Fibroblast of lung (primary cell): ENCODE measurements at regions not wholly inside any gene's neighbourhood (a gene's known extent, or its start where the extent isn't known, plus 50 kb on each side); places are given as distances from the start of the nearest gene placed in this dataset.

ENCODE experiments used
- EZH2 ChIP-seq: IDR thresholded peaks from 2 replicates; pipeline ENCODE4 v1.5.1; 2012; ENCODE audit warnings: low read length, control low read depth, mild to moderate bottlenecking; ENCODE audit errors: missing control alignments
- TF ChIP-seq, protein P1 (sequence below), 2 donors: IDR thresholded peaks in 1 of 2; conservative IDR thresholded peaks in 1 of 2; 1 replicate in 1 of 2; 2 replicates in 1 of 2; pipeline ENCODE4 v1.5.1; 2011 to 2012; ENCODE audit warnings: low read length in 2 of 2, control low read depth in 1 of 2, inconsistent platforms in 1 of 2, low read depth in 1 of 2, mild to moderate bottlenecking in 1 of 2

DNA sequence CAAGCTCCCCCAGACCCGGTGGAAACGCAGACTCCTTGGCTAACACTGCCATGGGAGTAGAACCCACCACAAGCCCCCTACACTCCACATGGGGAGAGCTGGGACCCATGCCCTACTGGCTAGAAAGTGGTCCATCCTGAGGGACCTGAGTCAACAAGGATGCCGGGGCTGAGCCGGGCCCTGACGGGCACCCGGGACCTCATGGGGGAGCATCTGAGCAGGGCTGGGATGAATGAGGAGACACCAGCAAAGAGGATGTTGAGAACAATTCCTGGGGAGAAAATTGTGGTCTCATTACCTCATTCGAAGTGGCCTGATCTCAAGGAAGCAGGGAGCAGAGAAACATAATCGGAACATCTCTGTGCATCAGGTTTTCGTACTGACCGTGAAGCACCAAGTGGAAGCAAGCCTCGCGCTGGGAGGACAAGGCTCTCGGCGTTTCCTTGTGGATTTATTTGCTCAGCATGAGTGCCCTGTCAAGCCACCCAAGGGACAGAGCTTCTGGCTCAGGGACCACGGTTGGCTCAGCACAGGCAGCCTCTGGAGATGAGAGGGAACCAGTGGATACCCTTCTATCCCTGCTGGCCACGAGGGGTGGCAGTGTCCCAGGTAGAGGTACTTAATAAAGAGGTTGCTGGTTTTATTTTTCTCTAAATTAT lies 132.2 kb upstream of the FAM20C start:
- TF ChIP-seq, protein P1, sequence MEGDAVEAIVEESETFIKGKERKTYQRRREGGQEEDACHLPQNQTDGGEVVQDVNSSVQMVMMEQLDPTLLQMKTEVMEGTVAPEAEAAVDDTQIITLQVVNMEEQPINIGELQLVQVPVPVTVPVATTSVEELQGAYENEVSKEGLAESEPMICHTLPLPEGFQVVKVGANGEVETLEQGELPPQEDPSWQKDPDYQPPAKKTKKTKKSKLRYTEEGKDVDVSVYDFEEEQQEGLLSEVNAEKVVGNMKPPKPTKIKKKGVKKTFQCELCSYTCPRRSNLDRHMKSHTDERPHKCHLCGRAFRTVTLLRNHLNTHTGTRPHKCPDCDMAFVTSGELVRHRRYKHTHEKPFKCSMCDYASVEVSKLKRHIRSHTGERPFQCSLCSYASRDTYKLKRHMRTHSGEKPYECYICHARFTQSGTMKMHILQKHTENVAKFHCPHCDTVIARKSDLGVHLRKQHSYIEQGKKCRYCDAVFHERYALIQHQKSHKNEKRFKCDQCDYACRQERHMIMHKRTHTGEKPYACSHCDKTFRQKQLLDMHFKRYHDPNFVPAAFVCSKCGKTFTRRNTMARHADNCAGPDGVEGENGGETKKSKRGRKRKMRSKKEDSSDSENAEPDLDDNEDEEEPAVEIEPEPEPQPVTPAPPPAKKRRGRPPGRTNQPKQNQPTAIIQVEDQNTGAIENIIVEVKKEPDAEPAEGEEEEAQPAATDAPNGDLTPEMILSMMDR (conservative IDR thresholded peaks at IDR 0.05 in 1 of 2, IDR thresholded peaks at IDR 0.05 in 1 of 2; ENCODE audit: low read depth in 1 of 2, low read length in 2 of 2) = no peak
- TF ChIP-seq EZH2 = no peak
